Uterus (tissue), 2 donors: ENCODE measurements at regions not wholly inside any gene's neighbourhood (a gene's known extent, or its start where the extent isn't known, plus 50 kb on each side); places are given as distances from the start of the nearest gene placed in this dataset.

Experiments used
- CTCF ChIP-seq, 4 experiments: fragments of 200-600 bp in 2 of 4; fragments of 450-650 bp in 2 of 4; sonication (generic) in 2 of 4; IDR thresholded peaks; one replicate each; pipeline ENCODE4 v1.5.1; 2016 to 2019; ENCODE audit warnings: antibody characterized with exemption in 4 of 4, mild to moderate bottlenecking in 2 of 4, moderate library complexity in 1 of 4
- POLR2A ChIP-seq, 2 donors: fragments of 450-650 bp; IDR thresholded peaks; one replicate each; pipeline ENCODE4 v1.6.1; 2016; ENCODE audit warnings: antibody characterized with exemption in 2 of 2, mild to moderate bottlenecking in 1 of 2, moderate library complexity in 1 of 2

GRCh38 chr11:21988477-21988876 is 204.4 kb upstream of the ANO5 start:
- peak in 1 of 4 experiments; percentile 12 for TF ChIP-seq CTCF (IDR thresholded peaks at IDR 0.05)
- no peak for TF ChIP-seq POLR2A (IDR thresholded peaks at IDR 0.05)
